ENCODE measurements at regions not wholly inside any gene's neighbourhood (a gene's known extent, or its start where the extent isn't known, plus 50 kb on each side); places are given as distances from the start of the nearest gene placed in this dataset.

GRCh38 chr1:96967311-96967710 lies 245.7 kb downstream of the PTBP2 start:
- TF ChIP-seq POLR2AphosphoS5 (IDR thresholded peaks at IDR 0.05; ENCODE audit: borderline replicate concordance, low read depth, low read length) (no peak), EZH2 (IDR thresholded peaks at IDR 0.05) (no peak), FOXP2 (optimal IDR thresholded peaks at IDR 0.05; ENCODE audit: control extremely low read depth, extremely low read length, insufficient read depth) (no peak)

All from SK-N-MC (cell line).